HL-60 (cell line): ENCODE measurements at regions not wholly inside any gene's neighbourhood (a gene's known extent, or its start where the extent isn't known, plus 50 kb on each side); places are given as distances from the start of the nearest gene placed in this dataset.
"Not testable (repeated sequence)": the region's sequence is repeated elsewhere in the genome, so short reads cannot be mapped to it uniquely, and the experiment has no call there.

Experiments used
- CTCF ChIP-seq: IDR thresholded peaks from one replicate; pipeline ENCODE4 v1.5.1; 2011; ENCODE audit warnings: low read length, control low read depth, inconsistent platforms; ENCODE audit not compliant: insufficient read depth
- POLR2AphosphoS5 ChIP-seq: IDR thresholded peaks from 2 replicates; pipeline ENCODE4 v1.6.1; 2012; ENCODE audit warnings: low read depth
- REST ChIP-seq: IDR thresholded peaks from 2 replicates; pipeline ENCODE4 v1.6.1; 2012; ENCODE audit warnings: low read depth; ENCODE audit not compliant: insufficient replicate concordance
- SPI1 ChIP-seq: IDR thresholded peaks from 2 replicates; pipeline ENCODE4 v1.6.1; 2012; ENCODE audit warnings: low read depth, mild to moderate bottlenecking, borderline replicate concordance

GRCh38 chr21:14008436-14008835, 202.3 kb downstream of the LIPI start:
- not testable (repeated sequence) for TF ChIP-seq CTCF, POLR2AphosphoS5, REST, SPI1
